Adipocyte (in vitro differentiated cells): ENCODE measurements at regions not wholly inside any gene's neighbourhood (a gene's known extent, or its start where the extent isn't known, plus 50 kb on each side); places are given as distances from the start of the nearest gene placed in this dataset.

Experiments used
- DNase-seq: peaks from one replicate; pipeline ENCODE4 v3.0.0-alpha.2; 2015; ENCODE audit warnings: low read depth
- H3K27me3 ChIP-seq: replicated peaks from 2 replicates; pipeline ENCODE4 v1.7.0; 2013; ENCODE audit warnings: mild to moderate bottlenecking, low read length, moderate library complexity; ENCODE audit not compliant: control insufficient read depth, insufficient read depth
- H3K36me3 ChIP-seq: 2 replicates; pipeline ENCODE4 v1.7.0; 2013; ENCODE audit warnings: low read length, mild to moderate bottlenecking, moderate library complexity; ENCODE audit not compliant: control insufficient read depth, insufficient read depth, severe bottlenecking
- H3K4me1 ChIP-seq: 2 replicates; pipeline ENCODE4 v1.7.0; 2013; ENCODE audit warnings: mild to moderate bottlenecking, low read length, moderate library complexity; ENCODE audit not compliant: control insufficient read depth, insufficient read depth
- H3K4me3 ChIP-seq: 2 replicates; pipeline ENCODE4 v1.7.0; 2013; ENCODE audit warnings: mild to moderate bottlenecking, low read length, moderate library complexity
- H3K9ac ChIP-seq: 2 replicates; pipeline ENCODE4 v1.7.0; 2013; ENCODE audit warnings: mild to moderate bottlenecking, low read length, moderate library complexity
- H3K9me3 ChIP-seq: 2 replicates; pipeline ENCODE4 v1.7.0; 2013; ENCODE audit warnings: mild to moderate bottlenecking, low read length, moderate library complexity; ENCODE audit not compliant: control insufficient read depth

- no peaks in the 10 kb centered on the region for H3K36me3 ChIP-seq
- DNase-seq = no peak
- no peak overlapping the region for H3K4me3 ChIP-seq
- no peaks in the 10 kb centered on the region for H3K27me3 ChIP-seq
- H3K9ac ChIP-seq = no peak overlapping the region
- H3K4me1 ChIP-seq = no peaks in the 10 kb centered on the region
- H3K9me3 ChIP-seq = no peaks in the 10 kb centered on the region
Observed at GRCh38 chr2:153811516-153811915, 60.2 kb upstream of the GALNT13 start.

- Histone ChIP-seq H3K9ac (no peak overlapping the region), H3K9me3 (no peaks in the 10 kb centered on the region), H3K4me3 (no peak overlapping the region), H3K36me3 (no peaks in the 10 kb centered on the region), H3K4me1 (no peaks in the 10 kb centered on the region), H3K27me3 (no peaks in the 10 kb centered on the region)
- DNase-seq = no peak
Observed at GRCh38 chr2:153812632-153813031, 59.1 kb upstream of the GALNT13 start.

- Histone ChIP-seq H3K4me3 (no peak overlapping the region), H3K36me3 (no peaks in the 10 kb centered on the region), H3K9ac (no peak overlapping the region), H3K9me3 (no peaks in the 10 kb centered on the region), H3K27me3 (no peaks in the 10 kb centered on the region), H3K4me1 (no peaks in the 10 kb centered on the region)
- DNase-seq = no peak
Observed at GRCh38 chr2:153818242-153818641, 53.5 kb upstream of the GALNT13 start.

GRCh38 chr2:153819074-153819473 lies 52.6 kb upstream of the GALNT13 start:
- no peak overlapping the region for H3K4me3 ChIP-seq
- H3K4me1 ChIP-seq = peaks cover under 1% of the 10 kb centered on the region
- no peaks in the 10 kb centered on the region for H3K9me3 ChIP-seq
- no peaks in the 10 kb centered on the region for H3K27me3 ChIP-seq
- no peaks in the 10 kb centered on the region for H3K36me3 ChIP-seq
- no peak overlapping the region for H3K9ac ChIP-seq
- no peak for DNase-seq

GRCh38 chr2:153819501-153819900 lies 52.2 kb upstream of the GALNT13 start:
- Histone ChIP-seq H3K9me3 (no peaks in the 10 kb centered on the region), H3K36me3 (no peaks in the 10 kb centered on the region), H3K4me3 (no peak overlapping the region), H3K4me1 (peaks cover 5% of the 10 kb centered on the region), H3K27me3 (no peaks in the 10 kb centered on the region), H3K9ac (no peak overlapping the region)
- DNase-seq = no peak
